ENCODE measurements at regions not wholly inside any gene's neighbourhood (a gene's known extent, or its start where the extent isn't known, plus 50 kb on each side); places are given as distances from the start of the nearest gene placed in this dataset.

- TF ChIP-seq EP300 (IDR thresholded peaks at IDR 0.05) (no peak), CTCF (IDR thresholded peaks at IDR 0.05) (no peak), POLR2A (IDR thresholded peaks at IDR 0.05) (no peak), POLR2AphosphoS5 (IDR thresholded peaks at IDR 0.05) (no peak)
Measured at GRCh38 chr13:53408847-53409568, 380.4 kb downstream of the OLFM4 start.

Measured in upper lobe of left lung (tissue), 4 donors.